Germinal center (tissue), 1 donor: ENCODE measurements at regions not wholly inside any gene's neighbourhood (a gene's known extent, or its start where the extent isn't known, plus 50 kb on each side); places are given as distances from the start of the nearest gene placed in this dataset.

Experiments
- DNase-seq: peaks from one replicate; pipeline ENCODE4 v3.0.0; 2012; ENCODE audit warnings: mixed read lengths, low spot score

DNA sequence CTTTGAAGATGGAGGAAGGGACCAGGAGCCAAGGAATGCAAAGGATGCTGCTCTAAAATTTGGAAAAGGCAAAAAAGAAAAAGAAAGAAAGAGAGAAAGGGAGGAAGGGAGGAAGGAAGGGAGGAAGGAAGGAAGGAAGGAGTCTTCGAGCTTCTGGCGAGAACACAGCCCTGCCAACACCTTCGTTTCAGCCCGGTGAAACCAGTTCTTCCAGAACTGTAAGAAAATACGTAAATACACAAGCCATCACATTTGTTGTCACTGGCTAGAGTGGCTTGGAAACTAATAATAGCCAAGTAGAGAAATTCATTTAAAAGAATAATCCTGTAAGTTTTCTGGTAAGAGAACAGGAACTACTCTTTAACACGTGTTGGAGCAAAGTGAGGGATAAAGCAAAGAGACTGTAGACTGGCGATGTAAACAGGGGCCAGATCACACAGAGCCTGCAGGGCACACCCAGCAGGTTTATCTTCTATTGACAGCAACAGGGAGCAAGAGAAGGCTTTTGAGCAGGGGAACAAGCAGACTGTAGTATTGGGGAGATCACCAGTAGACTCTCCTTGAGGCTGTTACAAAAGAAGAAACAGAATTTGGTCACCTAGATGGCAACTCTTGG, 188.7 kb upstream of the MPHOSPH6 start:
- no peak for DNase-seq

GRCh38 chr16:82358161-82358560, 188.1 kb upstream of the MPHOSPH6 start:
- no peak for DNase-seq

DNA sequence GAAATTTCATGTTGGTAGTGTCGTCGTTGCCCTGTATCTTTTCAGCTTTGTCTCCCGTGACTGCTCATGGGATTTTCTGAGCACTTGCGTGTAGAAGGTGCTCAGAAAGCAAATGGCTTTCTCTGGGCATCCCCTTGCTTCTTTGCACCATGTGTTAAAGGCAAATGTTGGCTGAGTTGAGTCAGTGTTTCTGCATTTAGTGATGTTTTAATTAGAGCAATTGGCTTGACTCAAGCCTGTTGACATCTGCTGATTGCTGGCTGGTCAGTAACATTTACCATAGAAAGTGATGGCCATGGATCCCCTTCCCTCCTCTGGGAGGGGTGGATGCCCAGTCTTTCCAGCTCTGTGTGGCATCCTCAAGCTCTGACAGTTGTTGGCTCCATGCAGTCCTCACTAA, 187.2 kb upstream of the MPHOSPH6 start:
- no peak for DNase-seq

DNA sequence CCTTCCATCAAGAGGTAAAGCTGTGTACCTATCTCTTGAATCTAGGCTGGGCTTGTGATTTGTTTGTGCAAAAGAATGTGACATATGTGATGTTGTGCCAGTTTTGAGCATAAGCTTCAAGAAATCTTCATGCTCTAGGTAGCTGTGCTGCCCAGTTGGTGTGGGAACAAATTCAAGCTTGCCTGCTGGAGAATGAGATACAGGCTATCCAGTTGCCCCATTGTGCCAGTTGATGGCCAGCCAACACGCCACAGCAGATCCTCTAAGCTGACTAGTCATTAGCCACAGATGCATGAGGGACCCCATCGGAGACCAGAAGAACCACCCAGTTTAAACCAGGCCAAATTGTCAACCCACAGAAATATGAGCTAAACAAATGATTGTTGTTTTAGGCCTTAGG, 180.5 kb upstream of the MPHOSPH6 start:
- no peak for DNase-seq

- DNase-seq: no peak
These were observed 175.3 kb upstream of the MPHOSPH6 start for GRCh38 chr16:82345318-82345717.

GRCh38 chr16:82344157-82344556, 174.1 kb upstream of the MPHOSPH6 start:
- no peak for DNase-seq

GRCh38 chr16:82341146-82341669, 171.2 kb upstream of the MPHOSPH6 start:
- no peak for DNase-seq

GRCh38 chr16:82340531-82340930, 170.5 kb upstream of the MPHOSPH6 start:
- DNase-seq: no peak

GRCh38 chr16:82337355-82337754, 167.3 kb upstream of the MPHOSPH6 start:
- DNase-seq: no peak

- DNase-seq: no peak
These were observed 162.1 kb upstream of the MPHOSPH6 start for GRCh38 chr16:82331974-82332750.

GRCh38 chr16:82331397-82331796, 161.4 kb upstream of the MPHOSPH6 start:
- no peak for DNase-seq

GRCh38 chr16:82329504-82330192, 159.6 kb upstream of the MPHOSPH6 start:
- DNase-seq: no peak

DNA sequence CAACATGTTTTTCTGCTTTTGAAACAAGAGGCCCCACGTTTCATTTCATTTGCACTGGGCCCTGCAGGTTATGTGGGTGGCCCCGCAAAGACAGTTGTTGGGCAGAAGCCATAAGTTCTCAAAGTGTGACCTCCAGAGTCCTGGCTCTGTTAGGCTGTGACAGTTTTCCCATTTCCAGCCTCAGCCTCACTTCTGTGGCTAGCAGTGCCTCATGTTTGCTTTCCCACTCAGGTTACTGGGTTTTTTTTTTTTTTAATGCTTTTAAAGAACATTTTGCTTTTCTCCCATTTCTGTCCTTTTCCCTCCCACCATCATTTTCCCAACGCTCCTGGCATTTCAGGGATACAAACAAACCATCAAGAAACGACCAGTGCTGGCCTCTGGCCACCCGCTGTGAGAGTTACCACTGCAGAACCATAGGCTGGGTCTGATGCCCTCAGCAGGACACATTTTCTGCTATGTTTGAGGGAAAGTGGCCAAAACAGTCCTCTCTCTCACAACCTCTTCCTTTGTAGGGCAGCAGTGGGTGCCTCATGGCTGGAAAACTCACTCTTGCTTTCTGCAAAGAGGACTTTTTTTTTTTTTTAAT, 159.0 kb upstream of the MPHOSPH6 start:
- no peak for DNase-seq

- DNase-seq: no peak
These were observed 153.1 kb upstream of the MPHOSPH6 start for GRCh38 chr16:82323171-82323570.

DNA sequence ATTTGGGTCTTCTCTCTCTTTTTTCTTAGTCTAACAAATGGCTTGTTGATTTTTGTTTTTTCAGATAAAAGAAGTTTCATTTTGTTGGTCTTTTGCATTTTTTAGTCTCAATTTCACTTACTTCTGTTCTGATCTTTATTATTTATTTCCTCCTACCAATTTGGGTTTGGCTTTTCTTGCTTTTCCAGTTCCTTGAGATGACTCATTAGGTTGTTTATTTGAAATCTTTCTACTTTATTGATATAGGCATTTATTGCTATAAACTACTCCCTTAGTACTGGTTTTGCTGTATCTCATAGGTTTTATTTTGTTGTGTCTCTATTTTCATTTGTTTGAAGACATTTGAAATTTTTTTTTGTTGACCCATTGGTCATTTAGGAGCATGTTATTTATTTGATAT, 152.2 kb upstream of the MPHOSPH6 start:
- no peak for DNase-seq

DNA sequence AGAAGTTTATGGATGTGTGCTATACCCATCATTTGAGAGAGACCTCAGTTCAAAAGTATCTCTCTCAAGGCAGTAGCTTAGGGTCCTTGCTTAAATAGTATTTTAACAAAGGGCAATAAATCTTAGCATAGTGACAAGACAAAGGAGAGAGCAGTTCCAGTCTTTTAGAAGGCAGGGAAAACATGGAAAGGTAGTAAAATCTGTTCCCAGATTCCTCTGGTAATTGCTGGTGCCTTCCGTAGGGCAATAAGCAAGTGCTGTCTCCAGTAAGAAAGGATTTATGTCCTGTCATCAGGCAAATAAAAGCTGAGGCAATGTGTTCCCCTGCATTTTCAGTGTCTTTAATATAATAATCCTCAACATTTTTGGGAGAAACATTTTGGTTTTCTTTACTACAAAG, 149.0 kb upstream of the MPHOSPH6 start:
- DNase-seq: no peak

DNA sequence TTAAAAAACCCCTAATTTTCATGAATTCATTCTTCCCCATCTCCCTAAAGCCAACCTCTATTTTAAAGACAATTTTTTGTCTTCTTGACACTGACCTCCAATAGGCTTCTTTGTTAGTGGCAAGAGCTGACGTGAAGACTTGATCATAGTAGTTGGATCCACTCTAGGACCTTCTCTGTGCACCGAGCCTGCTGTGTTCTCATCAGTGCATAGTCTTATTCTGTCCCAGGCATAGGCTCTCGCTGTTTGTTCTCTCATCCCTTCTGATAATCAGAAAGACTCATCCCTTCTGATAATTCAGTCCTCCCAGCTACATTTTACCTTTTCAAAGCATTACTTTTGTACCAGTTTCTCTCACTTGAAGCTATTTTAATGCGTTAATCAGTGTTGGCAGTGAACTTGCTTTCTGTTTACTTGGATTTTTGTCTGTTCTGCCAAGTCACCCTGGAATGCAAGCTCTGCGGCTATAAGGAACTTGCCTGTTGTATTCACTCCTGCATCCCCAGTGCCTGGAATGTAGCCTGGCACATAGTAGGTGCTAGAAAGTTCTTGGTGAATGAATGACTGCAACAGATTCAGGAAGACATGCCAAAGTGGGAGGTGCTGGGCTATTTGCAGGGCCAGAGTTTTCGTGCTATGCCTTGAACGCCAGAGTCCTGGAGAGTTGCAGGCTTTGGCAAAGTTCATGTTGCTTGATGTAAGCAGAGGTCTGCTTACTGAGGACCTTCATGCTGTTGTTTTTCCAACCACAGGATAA, 147.6 kb upstream of the MPHOSPH6 start:
- no peak for DNase-seq

- DNase-seq: no peak
These were observed 143.7 kb upstream of the MPHOSPH6 start for GRCh38 chr16:82313754-82314153.

DNA sequence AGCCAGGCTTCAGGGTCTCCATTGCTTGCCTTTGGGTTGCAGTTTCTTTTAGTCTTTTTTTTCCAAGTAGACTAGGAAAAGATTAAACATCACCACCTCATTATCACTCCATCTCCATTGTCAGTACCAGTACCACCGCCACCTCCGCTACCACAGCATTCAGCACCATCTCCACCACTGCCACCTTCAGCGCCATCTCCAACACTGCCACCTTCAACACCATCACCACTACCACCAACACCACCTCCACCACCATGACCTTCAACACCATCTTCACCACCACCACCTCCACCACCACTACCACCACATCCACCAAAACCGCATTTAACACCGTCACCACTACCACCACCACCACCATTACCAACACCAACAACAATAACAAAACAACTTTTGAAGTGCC, 141.5 kb upstream of the MPHOSPH6 start:
- DNase-seq: no peak

GRCh38 chr16:82302042-82302727, 132.2 kb upstream of the MPHOSPH6 start:
- DNase-seq: no peak

DNA sequence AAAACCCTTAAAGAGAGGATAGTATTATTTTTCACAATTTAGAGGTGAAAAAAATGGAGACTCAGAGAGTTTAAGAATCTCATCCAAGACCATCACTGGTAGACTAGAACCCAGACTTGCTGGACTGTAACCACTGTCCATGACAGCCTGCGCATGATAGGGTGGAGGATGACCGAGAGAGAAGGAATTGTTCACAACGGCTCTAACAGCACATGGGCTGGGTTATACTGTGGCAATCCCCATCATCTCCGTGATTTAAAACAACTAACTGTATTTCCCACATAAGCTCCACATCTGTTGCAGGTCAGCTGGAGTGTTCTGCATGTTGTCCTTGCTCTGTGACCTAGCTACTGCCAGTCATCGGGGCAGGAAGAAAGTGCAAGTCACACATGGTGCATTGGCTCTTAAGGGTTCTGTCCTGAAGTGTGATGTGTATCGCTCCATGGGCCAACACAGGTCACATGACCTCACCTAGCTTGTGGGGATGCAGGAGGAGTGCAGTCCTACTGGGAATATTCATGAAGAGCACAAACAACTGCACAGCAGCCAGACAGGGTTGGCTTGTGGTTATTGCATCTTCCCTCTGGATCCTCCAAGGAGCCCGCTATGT, 131.2 kb upstream of the MPHOSPH6 start:
- no peak for DNase-seq
